GM12892 (cell line): ENCODE measurements at regions not wholly inside any gene's neighbourhood (a gene's known extent, or its start where the extent isn't known, plus 50 kb on each side); places are given as distances from the start of the nearest gene placed in this dataset.

ENCODE experiments used
- POLR2A ChIP-seq: IDR thresholded peaks from 2 replicates; pipeline ENCODE4 v1.6.1; 2011; ENCODE audit warnings: low read depth, low read length, control low read depth
- POLR2AphosphoS5 ChIP-seq: IDR thresholded peaks from 2 replicates; pipeline ENCODE4 v1.6.1; 2011; ENCODE audit warnings: low read depth, low read length, control low read depth

GRCh38 chr22:48403521-48404403 lies 1423.9 kb downstream of the BRD1 start:
- no peak for TF ChIP-seq POLR2AphosphoS5
- no peak for TF ChIP-seq POLR2A
